ENCODE measurements at regions not wholly inside any gene's neighbourhood (a gene's known extent, or its start where the extent isn't known, plus 50 kb on each side); places are given as distances from the start of the nearest gene placed in this dataset.

DNA sequence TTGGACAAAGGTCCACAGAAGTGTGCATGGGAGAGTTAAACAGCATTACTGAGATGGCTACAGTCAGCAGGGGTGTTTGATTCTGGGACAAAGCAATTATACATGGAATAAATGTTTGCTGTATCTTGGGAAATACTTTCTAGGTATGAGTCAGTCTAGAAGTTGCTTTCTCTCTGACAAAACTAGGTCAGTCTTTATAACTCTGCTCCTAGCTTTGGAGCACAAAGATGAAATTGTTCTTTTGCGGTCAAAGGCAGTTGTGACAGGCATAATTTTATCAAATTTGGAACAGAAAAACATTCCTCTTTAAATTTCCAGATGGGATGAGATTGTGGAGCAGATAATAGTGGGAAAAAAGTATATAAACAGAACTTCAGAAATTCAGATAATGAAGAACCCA lies 1045.4 kb upstream of the MIR17HG start:
- Histone ChIP-seq H3K9ac (ENCODE audit: low read length) (no peak overlapping the region), H3K79me2 (ENCODE audit: insufficient read depth, low read length) (no peaks in the 10 kb centered on the region), H3K27me3 (ENCODE audit: insufficient read depth, low read length) (no peaks in the 10 kb centered on the region), H2AFZ (ENCODE audit: low read depth, low read length, poor library complexity, severe bottlenecking) (no peak overlapping the region), H3K9me2 (ENCODE audit: insufficient read depth) (no peaks in the 10 kb centered on the region), H3K36me3 (ENCODE audit: control insufficient read depth in 1 of 2, insufficient read depth in 2 of 2, low read length in 2 of 2) (no peaks in the 10 kb centered on the region), H3K9me3 (ENCODE audit: control insufficient read depth in 1 of 2, insufficient read depth in 1 of 2, low read depth in 1 of 2, low read length in 2 of 2) (no peaks in the 10 kb centered on the region), H3K4me2 (ENCODE audit: low read length) (no peak overlapping the region), H4K20me1 (ENCODE audit: insufficient read depth) (no peaks in the 10 kb centered on the region), H3K4me1 (ENCODE audit: control insufficient read depth in 1 of 2, insufficient read depth in 2 of 2, low read length in 2 of 2) (no peaks in the 10 kb centered on the region), H3K4me3 (replicated peaks in 1 of 2; ENCODE audit: low read depth in 1 of 2, low read length in 2 of 2) (no peak overlapping the region), H3K27ac (ENCODE audit: low read depth, low read length) (no peak overlapping the region)
- intact Hi-C loops (cut with micrococcal nuclease), result no loop called here
- ATAC-seq (no peak), DNase-seq (ENCODE audit: low read depth, low spot score) (no peak)
- TF ChIP-seq MAX (IDR thresholded peaks at IDR 0.05) (no peak), SRF (IDR thresholded peaks at IDR 0.05; ENCODE audit: low read depth) (no peak), POLR2AphosphoS5 (IDR thresholded peaks at IDR 0.05; ENCODE audit: low read depth, low read length) (no peak), ZFX (IDR thresholded peaks at IDR 0.05) (no peak), EZH2phosphoT487 (IDR thresholded peaks at IDR 0.05; ENCODE audit: borderline replicate concordance) (no peak), SIN3A (IDR thresholded peaks at IDR 0.05; ENCODE audit: low read depth) (no peak), ZBTB33 (IDR thresholded peaks at IDR 0.05; ENCODE audit: extremely low read depth, insufficient replicate concordance, low read length) (no peak), JUND (IDR thresholded peaks at IDR 0.05) (no peak), RAD21 (IDR thresholded peaks at IDR 0.05; ENCODE audit: low read depth) (no peak), SP1 (IDR thresholded peaks at IDR 0.05; ENCODE audit: low read depth) (no peak), CBX3 (IDR thresholded peaks at IDR 0.05; ENCODE audit: low read depth) (no peak), EGR1 (IDR thresholded peaks at IDR 0.05; ENCODE audit: low read depth) (no peak), REST (IDR thresholded peaks at IDR 0.05; ENCODE audit: low read depth) (no peak), TCF7L2 (IDR thresholded peaks at IDR 0.05; ENCODE audit: borderline replicate concordance, extremely low read depth, insufficient read depth, insufficient read length) (no peak), ELF1 (IDR thresholded peaks at IDR 0.05; ENCODE audit: borderline replicate concordance, low read depth) (no peak), EZH2 (IDR thresholded peaks at IDR 0.05) (no peak), YY1 (IDR thresholded peaks at IDR 0.05; ENCODE audit: extremely low read depth, insufficient replicate concordance, low read depth, low read length) (no peak)
- TF ChIP-seq, protein P1, sequence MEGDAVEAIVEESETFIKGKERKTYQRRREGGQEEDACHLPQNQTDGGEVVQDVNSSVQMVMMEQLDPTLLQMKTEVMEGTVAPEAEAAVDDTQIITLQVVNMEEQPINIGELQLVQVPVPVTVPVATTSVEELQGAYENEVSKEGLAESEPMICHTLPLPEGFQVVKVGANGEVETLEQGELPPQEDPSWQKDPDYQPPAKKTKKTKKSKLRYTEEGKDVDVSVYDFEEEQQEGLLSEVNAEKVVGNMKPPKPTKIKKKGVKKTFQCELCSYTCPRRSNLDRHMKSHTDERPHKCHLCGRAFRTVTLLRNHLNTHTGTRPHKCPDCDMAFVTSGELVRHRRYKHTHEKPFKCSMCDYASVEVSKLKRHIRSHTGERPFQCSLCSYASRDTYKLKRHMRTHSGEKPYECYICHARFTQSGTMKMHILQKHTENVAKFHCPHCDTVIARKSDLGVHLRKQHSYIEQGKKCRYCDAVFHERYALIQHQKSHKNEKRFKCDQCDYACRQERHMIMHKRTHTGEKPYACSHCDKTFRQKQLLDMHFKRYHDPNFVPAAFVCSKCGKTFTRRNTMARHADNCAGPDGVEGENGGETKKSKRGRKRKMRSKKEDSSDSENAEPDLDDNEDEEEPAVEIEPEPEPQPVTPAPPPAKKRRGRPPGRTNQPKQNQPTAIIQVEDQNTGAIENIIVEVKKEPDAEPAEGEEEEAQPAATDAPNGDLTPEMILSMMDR (IDR thresholded peaks at IDR 0.05 in 2 of 3, conservative IDR thresholded peaks at IDR 0.05 in 1 of 3; ENCODE audit: borderline replicate concordance in 1 of 3, insufficient read depth in 1 of 3, low read depth in 2 of 3, low read length in 2 of 3), result no peak
- ChIA-PET POLR2A (no interaction called here), RAD21 (ENCODE audit: low non-redundant PET in 1 of 2, low total read pairs in 2 of 2, uncharacterized antibody in 2 of 2, unreplicated experiment in 2 of 2) (no interaction called here), CTCF (no interaction called here)
- BruUV-seq (replicated peaks), result no TSS peak

All from HCT116 (cell line).